Brain pericyte (primary cell): ENCODE measurements at regions not wholly inside any gene's neighbourhood (a gene's known extent, or its start where the extent isn't known, plus 50 kb on each side); places are given as distances from the start of the nearest gene placed in this dataset.
"Not testable (repeated sequence)": the region's sequence is repeated elsewhere in the genome, so short reads cannot be mapped to it uniquely, and the experiment has no call there.

Source experiments
- DNase-seq: peaks from one replicate; pipeline ENCODE4 v3.0.0-alpha.2; 2012; ENCODE audit warnings: low read depth, low spot score

DNA sequence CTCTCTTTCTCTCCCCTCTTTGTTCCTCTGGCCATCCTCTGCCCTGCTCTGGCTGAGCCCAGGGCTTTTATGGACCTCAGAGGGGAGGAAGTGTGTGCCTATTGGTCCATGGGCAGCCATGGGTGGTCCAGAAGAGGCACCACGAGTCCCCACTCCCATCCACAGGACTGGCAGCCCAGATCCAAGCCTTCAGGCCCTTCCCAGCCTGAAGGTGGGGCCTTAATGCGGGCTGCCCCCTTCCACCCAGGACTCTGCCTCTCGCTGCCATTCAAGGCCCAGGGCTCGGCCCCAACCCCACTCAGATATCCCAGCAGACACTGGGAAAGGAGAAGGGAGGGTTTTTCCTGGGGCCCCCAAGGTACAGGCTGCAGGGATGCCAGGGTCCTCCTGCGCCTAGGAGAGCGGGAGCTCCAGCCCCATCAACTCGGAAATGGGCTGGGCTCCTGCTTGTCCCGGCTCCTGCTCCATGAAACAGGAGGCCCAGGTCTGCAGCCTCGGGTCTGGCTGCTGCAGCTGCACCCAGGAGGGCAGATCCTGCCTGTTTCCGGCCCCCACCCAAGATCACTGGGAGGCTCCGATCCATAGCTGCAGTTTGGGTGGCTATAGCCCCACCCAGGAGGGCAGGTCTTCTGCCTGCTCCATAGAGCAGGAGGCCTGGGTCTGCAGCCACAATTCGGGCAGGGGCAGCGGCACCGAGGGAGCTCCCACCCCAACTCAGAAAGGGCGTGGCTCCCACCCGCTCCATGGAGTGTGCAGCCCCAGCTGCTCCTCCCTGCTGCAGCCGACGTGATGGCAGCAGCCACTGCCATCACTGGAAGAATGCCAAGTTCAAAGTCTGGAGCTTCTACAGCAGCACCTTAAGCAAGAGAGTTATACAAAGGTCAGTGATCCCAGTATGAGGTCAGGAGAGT is 116.6 kb upstream of the RBBP8 start:
- DNase-seq, result no peak

DNA sequence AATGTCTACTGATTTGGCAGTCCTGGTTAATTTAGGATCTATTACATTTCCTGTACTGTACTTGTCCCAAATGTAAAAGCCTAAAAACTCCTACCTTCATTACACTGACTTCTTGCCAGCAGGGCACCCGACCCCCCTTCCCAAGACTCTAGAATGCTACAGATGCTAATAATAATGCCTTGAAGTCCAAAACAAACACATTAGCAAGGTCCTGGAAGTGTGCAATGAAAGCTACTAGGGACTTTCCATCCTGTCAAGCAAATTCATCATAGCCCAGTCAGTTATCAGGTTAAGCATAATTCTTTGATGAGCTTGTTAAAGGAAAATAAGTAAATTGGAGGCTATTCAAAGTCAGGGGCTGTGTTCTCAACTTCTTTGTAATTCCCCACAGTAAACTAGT is 115.3 kb upstream of the RBBP8 start:
- DNase-seq, result no peak

DNA sequence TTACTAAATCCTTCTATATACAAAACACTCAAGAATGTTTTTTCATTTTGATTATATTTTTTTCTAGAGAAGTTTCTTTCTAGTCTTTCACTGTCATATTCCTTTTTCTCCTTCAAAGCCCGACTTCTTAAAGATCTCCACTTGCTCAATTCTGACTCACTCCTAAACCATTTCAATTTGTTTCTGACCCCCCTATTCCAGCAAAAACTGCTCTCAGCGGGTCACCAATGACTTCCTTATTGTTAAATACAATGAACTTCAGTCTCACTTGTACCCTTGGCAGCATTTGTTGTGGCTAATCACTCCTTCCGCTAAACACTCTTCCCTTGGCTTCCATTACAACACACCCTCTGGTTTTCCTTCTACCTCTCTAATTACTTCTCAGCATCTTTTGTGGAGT is 111.1 kb upstream of the RBBP8 start:
- no peak for DNase-seq

DNA sequence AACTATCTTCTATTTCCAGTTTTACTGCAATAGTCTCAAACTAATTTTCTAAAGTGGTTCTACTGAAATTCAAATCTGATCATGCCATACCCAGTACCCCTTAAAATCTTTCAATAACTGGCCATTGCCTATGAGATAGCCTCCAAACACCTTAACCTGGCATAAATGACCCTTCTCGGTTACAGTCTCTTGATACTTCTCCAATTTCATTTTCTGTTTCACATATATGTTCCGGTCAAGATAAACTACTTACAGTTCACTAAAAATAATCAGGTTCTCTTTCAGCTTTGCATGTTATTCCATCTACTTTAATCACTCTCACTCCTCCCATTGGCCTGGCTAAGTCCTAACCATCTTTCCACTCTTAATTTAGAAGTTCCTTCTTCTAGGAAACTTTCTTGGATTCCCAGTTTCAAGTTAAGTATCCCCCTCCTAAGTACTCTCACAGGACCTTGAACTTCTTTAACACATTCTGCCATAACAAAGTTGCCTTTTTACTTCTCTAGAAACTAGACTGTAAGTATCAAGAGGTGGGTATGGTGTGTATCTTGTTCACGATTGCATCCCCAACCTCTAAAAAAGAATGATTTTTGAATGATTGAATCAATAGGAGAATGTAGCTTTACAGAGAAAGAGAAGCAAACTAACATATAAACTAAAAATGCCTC is 110.2 kb upstream of the RBBP8 start:
- no peak for DNase-seq

DNA sequence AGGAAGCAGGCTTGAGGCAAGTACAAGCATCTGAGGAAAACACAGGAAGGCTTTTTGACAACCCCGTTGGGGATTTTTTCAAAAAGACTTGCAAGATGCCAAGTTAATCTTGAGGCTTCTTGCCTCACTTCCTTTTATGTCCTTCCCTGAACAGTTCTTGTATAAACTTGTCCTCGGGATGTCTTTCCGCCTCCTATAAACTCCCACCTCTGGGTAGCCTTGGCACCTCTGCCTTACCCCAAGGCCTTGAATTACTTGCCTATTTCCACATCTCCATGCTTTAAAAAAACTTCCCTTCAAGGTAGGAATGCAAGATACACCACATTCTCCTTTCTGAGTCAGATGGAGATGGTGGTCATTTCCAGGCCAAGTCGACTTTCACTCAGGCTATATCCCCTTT is 106.4 kb upstream of the RBBP8 start:
- DNase-seq, result no peak

DNA sequence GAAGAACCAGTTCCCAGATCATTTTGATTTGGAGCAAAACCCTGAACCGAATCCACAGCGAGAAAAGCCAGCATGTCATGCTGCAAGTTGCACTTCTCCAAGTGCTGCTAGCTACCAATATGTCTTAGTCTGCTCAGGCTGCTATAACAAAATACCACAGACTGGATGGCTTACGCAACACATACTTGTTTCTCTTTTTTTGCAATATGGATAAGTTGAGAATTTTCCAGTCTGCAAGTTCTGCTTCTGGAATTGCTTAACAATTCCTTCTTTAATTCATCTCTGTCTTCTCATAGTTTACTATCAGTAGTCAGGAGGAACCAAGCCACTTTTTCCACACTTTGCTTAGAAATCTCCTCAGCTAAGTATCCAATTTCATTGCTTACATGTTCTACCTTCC is 105.9 kb upstream of the RBBP8 start:
- no peak for DNase-seq

DNA sequence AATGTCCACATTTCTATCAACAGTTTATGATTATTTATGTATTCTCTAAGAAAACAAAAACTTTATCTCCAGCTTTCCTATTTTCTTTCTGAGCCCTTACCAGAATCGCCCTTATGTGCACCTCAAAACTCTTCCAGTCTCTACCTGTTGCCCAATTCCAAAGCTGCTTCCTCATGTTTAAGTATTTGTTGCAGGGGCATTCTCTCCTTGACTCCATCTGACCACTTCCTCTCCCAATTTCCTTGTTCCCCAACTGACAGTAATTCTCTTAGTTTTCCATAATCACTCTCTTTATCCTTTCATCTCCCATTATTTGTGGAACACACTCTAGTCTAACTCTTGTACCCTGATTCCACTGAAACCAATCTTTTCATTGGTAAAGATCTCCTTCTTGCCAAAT is 105.4 kb upstream of the RBBP8 start:
- DNase-seq, result no peak

DNA sequence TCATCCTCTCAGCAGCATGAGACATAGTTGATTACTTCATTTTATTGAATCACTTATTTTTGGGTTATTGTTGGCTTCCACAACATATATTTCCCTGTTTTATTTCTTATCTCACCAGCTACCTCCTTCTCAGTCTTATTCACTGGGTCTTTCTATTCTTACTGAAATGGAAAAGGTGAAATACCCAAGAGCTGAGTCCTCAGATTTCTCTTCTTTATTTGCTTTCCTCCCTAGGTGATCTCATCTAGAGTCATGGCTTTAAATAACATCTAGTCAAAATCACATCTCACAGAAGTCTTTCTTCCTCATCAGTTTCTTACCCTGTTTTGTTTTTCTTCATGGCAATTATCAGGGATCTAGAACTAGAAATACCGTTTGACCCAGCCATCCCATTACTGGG is 105.0 kb upstream of the RBBP8 start:
- no peak for DNase-seq

DNA sequence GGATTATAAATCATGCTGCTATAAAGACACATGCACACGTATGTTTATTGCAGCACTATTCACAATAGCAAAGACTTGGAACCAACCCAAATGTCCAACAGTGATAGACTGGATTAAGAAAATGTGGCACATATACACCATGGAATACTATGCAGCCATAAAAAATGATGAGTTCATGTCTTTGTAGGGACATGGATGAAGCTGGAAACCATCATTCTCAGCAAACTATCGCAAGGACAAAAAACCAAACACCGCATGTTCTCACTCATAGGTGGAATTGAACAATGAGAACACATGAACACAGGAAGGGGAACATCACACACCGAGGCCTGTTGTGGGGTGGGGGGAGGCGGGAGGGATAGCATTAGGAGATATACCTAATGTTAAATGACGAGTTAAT is 104.5 kb upstream of the RBBP8 start:
- not testable (repeated sequence) for DNase-seq

DNA sequence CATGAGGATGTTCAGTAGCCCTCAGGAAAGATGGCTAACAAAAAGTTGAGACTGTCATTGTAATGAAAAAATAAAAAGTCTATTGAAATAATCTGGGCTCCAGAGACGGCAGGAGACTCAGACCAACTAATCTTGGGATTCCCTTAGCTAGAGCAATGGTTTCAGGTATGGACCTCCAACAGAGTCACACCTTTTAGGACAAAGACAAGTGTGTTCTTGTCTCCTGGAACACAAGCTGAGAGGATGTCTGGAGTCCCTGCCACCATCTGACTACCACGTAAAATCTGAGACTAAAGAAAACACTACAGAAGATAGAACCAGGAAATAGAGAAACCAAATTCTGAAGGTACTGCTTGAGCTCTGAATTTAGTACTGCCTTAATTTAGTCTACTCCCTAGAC is 103.3 kb upstream of the RBBP8 start:
- no peak for DNase-seq

DNA sequence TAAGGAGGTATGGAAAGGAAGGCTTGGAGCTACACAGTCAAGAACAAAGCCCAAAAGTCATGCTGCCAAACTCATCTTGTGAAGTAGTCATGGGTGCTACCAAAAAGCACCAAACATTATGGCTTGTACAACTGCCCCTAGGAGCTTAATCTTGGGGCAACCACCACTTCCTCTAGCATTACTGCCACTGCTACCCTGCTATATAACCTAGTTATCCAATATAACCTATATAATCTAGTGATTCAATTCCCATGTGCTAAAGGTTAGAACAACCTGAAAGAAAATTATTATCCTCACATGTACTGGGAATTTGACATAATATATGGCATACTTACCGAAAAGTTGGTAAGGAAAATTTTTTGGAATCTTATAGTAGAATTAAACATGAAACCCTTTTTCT is 102.6 kb upstream of the RBBP8 start:
- no peak for DNase-seq

DNA sequence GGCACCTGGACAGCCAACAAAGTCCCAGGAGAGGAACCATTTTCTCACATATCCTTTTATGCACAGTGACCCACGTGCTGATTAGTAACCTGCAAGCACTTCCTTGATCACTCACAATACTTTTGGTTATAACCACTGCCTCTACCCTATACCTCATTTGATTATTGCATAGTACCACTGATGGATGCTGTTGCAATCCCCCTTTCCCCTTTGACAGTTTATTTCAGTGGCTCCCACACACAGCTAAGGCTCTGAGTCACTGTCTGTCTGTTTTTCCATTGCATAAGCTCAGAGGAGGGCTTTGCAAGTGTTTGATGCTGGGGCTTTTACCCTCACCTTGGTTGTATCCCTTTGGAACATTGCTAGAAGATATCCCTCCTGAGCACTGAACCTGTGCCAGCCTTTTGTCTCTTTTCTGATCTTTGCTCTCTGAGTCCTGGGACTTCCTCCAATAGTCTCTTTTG is 101.7 kb upstream of the RBBP8 start:
- no peak for DNase-seq

DNA sequence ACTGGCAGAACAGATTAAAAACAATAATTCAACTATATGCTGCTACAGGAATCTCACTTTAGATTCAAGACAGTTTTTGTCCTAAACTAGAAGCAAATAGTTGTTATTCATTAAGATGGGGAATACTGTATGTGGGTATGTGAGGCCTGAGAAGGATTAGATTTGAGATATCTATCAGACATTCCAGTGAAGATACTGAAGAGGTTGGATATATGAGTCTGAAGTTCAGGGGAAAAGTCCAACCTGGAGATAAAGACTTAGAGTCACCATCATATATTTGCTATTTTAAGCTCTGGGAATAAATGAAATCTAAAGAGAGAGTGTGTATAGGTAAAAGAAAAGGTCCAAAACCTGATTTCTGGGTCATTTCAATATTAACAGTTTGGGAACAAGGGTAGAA is 96.2 kb upstream of the RBBP8 start:
- no peak for DNase-seq

DNA sequence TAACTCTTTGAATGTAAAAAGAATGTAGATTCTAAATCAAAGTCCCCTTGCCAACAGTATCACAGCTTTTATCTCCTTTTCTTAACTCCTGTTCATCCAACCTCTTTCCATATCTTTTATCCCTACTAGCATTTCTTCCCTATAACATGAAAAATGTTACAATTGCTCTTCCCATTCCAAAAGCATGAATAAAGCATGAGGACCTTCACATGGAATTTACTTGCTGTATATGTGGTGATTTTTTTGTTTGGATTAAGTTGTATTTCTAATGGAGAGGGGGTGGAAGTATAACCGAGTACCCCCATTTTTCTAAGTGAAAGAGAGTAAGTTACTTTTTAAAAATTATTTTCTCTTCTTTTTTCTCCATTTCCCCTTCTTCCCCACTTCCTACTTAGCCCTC is 94.9 kb upstream of the RBBP8 start:
- DNase-seq, result no peak

DNA sequence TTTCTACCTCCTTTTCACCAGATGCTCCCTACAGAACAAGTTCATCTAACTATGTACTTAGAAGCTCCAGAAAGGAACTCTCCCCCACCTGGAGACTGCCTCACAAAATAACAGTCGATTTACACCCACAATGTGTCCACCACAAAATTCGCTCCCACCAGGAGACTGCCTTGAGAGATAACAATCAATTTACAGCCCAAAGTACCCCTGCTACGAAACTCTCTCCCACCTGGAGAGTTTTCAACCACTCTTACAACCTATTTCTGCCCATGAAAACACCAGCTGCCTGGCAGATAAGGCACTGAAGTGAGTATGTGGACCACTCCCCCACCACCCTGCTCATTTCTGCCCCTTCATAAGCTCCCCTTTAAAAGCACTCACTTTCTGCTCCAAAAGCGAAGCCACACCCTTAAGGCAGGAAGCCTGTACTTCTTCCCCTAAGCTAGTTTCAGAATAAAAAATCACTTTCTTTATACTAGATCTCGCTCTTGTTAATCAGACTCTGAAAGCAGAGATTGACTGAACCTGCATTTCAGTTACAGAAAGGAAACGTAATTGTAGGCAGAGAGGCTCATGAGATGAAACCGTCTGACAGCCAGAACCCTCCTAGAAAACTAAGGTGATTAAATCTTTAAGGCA is 94.4 kb upstream of the RBBP8 start:
- no peak for DNase-seq

DNA sequence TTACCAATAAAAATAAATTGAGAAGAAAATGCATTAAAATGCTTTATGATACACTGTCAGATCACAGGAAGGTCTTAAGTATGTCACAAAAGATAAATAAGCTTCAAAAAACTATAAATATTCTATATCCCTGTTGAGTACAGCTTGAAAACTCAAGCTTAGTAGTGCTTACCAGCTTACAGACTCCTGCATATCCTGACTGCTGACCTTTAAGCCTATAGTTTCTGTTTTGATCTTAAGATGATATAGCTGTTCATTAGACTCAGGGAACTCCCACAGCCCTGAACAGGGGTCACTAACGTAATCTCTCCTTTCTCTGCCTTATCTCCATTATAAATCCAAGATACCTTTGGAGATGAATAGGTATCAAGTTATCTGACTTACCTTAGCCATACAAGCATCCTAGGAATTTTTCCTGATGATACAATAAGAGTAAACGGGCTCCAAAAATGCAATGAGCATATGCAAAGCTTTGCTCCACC is 93.7 kb upstream of the RBBP8 start:
- no peak for DNase-seq

DNA sequence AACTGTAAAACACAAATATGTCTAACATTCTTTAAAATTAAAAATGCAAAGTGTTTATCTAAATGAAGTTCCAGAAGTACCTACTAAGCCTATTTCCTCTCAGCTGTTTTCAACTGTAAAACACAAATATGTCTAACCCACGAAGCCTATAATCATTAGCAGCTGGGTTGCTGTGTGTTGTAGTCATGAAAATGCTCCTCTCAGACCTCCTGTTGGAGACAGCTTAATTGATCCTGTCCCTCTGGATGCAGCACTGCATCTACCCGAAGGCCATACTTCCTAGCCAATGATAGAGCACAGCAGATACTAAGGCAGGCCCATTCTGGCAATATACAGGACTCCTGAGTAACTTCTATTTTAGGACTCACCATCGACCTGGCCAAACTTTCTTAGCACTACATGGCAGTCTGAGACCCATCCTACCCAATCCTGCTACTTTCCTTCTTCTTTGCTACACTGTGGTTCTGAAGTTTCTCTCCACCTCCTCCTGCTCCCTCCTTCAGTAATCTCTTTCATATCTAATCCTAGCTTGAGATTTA is 92.5 kb upstream of the RBBP8 start:
- DNase-seq, result no peak

DNA sequence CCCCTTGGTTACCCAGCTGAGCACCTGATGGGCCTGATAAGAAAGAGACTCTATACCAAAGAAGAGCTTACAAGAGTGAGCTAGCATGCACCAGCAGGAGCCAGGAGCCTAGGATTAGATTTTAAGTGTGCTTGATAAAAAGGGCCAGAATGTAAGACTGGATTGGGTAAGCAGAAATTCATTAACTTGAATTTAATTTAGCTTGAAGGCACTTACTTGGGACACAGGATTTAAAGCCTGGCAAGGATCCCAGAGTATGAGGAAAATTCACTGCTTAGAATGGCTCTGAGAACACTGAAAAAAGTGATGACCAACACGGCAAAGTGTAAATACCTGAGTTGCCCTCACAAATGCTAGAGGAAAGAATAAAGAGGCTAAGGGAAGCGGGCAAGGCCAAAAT is 91.3 kb upstream of the RBBP8 start:
- no peak for DNase-seq

DNA sequence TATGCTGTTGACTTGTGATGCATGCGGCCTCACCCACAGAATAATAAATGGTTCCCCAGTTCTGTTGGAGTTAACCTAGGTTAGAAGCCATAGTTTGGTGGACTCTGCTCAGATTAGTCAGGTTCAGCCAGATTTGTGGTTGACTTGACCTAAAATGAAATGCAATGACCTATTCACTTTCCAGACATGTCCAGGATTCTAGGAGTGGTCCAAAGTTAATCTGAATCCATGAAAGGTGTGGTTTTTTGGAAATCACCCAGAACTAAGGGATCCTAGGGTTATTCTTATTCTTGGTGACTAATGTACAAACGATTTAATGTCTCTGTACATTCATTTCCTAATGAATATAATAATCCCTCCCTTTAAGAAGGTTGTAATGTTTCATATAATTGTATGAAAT is 88.9 kb upstream of the RBBP8 start:
- DNase-seq, result no peak

DNA sequence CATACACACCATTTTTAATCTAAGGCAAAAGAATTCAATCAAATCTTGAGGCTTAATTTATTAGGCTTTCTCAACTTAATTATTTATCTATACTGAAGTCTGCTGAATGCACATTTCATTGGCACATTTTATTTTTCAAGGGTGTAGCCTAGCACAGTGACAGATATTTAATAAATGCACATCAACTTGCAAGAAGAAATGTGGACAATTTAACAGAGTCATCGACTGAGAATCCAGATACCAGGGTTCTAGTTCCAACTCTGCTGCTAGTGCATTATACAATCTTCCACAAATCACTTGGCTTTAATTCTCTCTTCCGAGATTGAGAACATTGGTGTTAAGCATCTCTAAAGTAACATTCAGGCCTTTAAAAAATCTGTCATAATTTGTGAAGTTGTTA is 88.5 kb upstream of the RBBP8 start:
- DNase-seq, result no peak

DNA sequence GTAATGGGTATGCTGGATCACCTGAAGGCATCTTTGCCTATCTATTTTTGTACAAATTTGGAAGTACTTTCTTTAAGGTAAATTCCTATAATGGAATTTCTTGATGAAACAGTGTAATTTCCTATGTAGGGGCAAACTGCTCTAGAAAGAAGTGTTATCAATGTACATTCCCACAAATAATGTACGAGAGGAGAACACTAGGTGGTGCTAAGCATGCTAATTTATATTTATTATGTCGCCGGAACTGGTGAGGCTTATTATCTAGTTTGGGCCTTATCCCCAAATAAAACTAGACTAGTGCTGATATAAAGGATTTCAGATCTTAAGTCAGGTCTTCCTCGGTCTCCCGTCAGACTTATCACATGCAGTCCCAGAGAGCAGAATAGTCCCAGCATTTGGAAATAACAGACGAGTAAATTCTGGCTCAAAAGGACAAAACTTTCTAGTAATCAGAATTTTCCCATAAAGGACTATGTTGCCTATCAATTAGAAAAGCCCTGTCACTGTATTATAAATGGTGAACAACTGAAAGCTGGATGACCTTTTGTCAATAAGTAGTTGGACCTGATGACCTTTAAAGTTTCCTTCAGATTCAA is 86.9 kb upstream of the RBBP8 start:
- no peak for DNase-seq

DNA sequence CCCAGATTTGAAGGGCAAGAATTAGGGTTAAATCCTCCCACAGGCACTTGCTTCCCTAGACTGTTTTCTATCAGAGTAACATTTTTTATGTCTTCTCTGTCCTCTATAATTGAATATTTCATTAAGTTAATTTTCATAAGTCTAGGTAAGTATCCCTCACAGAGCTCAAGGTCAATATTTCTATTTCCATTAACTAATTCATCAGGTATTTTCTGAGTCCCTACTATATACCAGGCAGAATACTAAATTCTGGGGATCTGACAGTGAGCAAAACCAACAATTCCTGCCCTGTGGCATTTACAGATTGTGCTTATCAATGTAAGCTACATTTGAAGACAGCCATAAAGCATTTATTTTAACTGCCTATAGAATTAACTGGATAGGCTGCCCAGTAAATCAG is 86.4 kb upstream of the RBBP8 start:
- no peak for DNase-seq
